ENCODE measurements at regions not wholly inside any gene's neighbourhood (a gene's known extent, or its start where the extent isn't known, plus 50 kb on each side); places are given as distances from the start of the nearest gene placed in this dataset.

DNA sequence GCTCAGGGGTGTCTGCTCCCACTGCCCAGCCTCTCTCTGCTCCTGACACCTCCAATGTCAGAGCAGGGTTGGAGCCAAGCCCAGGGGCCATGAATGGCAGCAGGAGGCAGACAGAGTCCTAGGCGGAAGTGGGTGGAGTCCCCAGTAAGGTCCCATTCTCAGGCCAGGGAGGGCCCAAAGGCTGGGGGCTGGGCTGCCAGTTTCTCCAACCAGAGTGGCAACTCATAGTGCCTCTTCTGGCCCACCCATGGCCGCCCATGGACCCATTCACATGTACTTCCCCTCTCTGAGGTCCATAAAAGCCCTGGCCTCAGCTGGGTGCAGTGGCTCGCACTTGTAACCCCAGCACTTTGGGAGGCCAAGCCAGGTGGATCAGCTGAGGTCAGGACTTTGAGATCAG lies 261.8 kb upstream of the TNC start:
- Mint-ChIP-seq H3K9me3 (peaks cover 0 to 19% (median 5%) of the 10 kb centered on the region in 6 donors), H3K27ac (no peak overlapping the region), H3K4me1 (no peaks in the 10 kb centered on the region), H3K27me3 (ENCODE audit: low read depth in 3 of 3) (peaks cover 0 to 3% (median 0%) of the 10 kb centered on the region in 3 donors), H3K4me3 (no peak overlapping the region), H3K36me3 (peaks cover 0 to 4% (median 0%) of the 10 kb centered on the region in 3 donors)
- no peak for DNase-seq

- no peaks in the 10 kb centered on the region for H3K4me1 Mint-ChIP-seq
- peaks cover 0 to 3% (median 0%) of the 10 kb centered on the region in 3 donors for H3K27me3 Mint-ChIP-seq (ENCODE audit: low read depth in 3 of 3)
- H3K36me3 Mint-ChIP-seq = peaks cover 0 to 4% (median 0%) of the 10 kb centered on the region in 3 donors
- no peak for DNase-seq
- peaks cover 0 to 19% (median 4%) of the 10 kb centered on the region in 6 donors for H3K9me3 Mint-ChIP-seq
- H3K4me3 Mint-ChIP-seq = no peak overlapping the region
- no peak overlapping the region for H3K27ac Mint-ChIP-seq
These were observed 264.9 kb upstream of the TNC start for GRCh38 chr9:115382865-115383264.

DNA sequence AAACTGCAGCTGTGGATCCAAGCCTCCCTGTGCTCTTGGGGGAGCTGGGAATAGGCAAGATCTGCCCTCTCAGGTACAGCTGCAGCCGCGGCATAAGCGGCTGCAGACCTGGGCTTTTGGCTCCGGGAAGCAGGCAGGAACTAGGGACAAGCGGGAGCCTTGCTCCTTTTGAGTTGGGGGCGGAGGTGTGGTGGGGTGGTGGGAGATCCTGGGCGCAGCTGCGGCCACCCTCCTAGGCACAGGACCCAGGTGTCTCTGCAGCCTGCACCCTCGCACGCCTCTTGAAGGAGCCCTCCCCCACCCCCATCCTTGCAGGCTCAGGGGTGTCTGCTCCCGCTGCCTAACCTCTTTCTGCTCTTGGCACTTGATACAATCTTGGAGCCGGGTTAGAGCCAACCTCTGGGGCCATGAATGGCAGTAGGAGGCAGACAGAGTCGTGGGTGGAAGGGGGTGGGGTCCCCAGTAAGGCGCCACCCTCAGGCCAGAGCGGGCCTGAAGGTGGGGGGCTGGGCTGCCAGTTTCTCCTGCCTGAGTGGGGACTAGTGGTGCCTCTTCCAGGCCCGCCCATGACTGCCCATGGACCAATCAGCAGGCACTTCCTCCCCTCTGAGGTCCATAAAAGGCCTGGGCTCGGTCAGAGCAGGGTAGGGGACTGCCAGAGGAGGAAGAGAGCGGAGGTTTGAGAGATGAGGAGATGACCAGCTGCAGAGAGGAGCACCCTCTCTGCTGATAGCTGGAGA lies 267.6 kb upstream of the TNC start:
- Mint-ChIP-seq H3K4me1 (no peaks in the 10 kb centered on the region), H3K27me3 (ENCODE audit: low read depth in 3 of 3) (peaks cover 0 to 3% (median 0%) of the 10 kb centered on the region in 3 donors), H3K27ac (no peak overlapping the region), H3K9me3 (peaks cover 0 to 19% (median 6%) of the 10 kb centered on the region in 6 donors), H3K4me3 (no peak overlapping the region), H3K36me3 (peaks cover 0 to 4% (median 0%) of the 10 kb centered on the region in 3 donors)
- DNase-seq = no peak

DNA sequence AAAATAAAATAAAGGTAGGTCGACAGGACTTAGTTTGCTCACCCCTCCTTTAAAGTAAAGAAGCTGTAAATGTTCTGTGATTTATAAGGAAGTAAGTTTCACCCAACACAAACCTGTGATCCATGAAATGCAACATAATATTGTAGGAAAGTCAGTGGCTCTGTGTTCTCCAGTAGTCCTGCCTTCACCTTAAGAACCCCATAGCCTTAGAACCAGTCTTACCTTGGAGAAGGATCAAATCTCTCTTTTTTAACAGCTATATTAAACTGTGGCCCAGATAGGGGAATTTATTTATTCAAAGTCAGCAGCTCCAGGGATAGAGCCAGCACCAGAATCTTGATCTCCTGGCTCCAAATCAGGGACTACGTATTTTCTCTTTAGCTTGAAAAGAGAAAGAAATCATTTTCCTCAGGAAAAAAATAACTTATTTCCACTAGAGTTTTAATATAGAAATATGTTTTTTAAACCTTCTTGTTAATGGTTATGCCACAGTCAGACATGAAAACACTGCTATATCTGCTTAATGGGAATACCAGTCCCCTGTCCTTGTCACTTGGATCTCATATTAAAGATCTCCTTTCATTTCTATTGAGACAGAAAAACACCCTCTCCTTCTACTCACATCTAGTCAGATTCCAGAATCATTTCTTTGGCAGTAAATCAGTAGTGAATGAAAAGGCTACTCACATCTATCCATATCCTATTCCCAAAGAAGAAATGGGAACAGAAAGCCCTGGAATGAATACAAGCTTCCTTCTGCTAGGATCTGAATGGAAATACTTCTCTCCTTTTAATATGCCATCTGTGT lies 269.2 kb upstream of the TNC start:
- peaks cover 0 to 11% (median 5%) of the 10 kb centered on the region in 6 donors for H3K9me3 Mint-ChIP-seq
- no peak overlapping the region for H3K27ac Mint-ChIP-seq
- no peak overlapping the region for H3K4me3 Mint-ChIP-seq
- DNase-seq = no peak
- H3K27me3 Mint-ChIP-seq (ENCODE audit: low read depth in 3 of 3) = peaks cover 0 to 3% (median 0%) of the 10 kb centered on the region in 3 donors
- no peaks in the 10 kb centered on the region for H3K4me1 Mint-ChIP-seq
- H3K36me3 Mint-ChIP-seq = peaks cover 0 to 4% (median 0%) of the 10 kb centered on the region in 3 donors

- Mint-ChIP-seq H3K9me3 (peaks cover 0 to 7% (median under 1%) of the 10 kb centered on the region in 6 donors), H3K27ac (no peak overlapping the region), H3K4me1 (no peaks in the 10 kb centered on the region), H3K36me3 (no peaks in the 10 kb centered on the region), H3K4me3 (no peak overlapping the region), H3K27me3 (ENCODE audit: low read depth in 3 of 3) (no peaks in the 10 kb centered on the region)
- DNase-seq = no peak
These were observed 273.3 kb upstream of the TNC start for GRCh38 chr9:115391168-115391825.

- no peak overlapping the region for H3K4me3 Mint-ChIP-seq
- H3K36me3 Mint-ChIP-seq = no peaks in the 10 kb centered on the region
- H3K27me3 Mint-ChIP-seq (ENCODE audit: low read depth in 3 of 3) = no peaks in the 10 kb centered on the region
- H3K4me1 Mint-ChIP-seq = no peaks in the 10 kb centered on the region
- DNase-seq = no peak
- no peak overlapping the region for H3K27ac Mint-ChIP-seq
- peaks cover 0 to 7% (median 1%) of the 10 kb centered on the region in 6 donors for H3K9me3 Mint-ChIP-seq
These were observed 276.2 kb upstream of the TNC start for GRCh38 chr9:115393976-115394775.

- H3K27me3 Mint-ChIP-seq (ENCODE audit: low read depth in 3 of 3) = no peaks in the 10 kb centered on the region
- H3K9me3 Mint-ChIP-seq = peaks cover 0 to 7% (median under 1%) of the 10 kb centered on the region in 6 donors
- H3K27ac Mint-ChIP-seq = no peak overlapping the region
- H3K4me1 Mint-ChIP-seq = no peaks in the 10 kb centered on the region
- no peak overlapping the region for H3K4me3 Mint-ChIP-seq
- no peaks in the 10 kb centered on the region for H3K36me3 Mint-ChIP-seq
- DNase-seq = no peak
These were observed 277.6 kb upstream of the TNC start for GRCh38 chr9:115395511-115396021.

GRCh38 chr9:115396071-115396529 lies 278.1 kb upstream of the TNC start:
- Mint-ChIP-seq H3K9me3 (peaks cover 0 to 7% (median under 1%) of the 10 kb centered on the region in 6 donors), H3K27me3 (ENCODE audit: low read depth in 3 of 3) (no peaks in the 10 kb centered on the region), H3K27ac (no peak overlapping the region), H3K4me3 (no peak overlapping the region), H3K4me1 (no peaks in the 10 kb centered on the region), H3K36me3 (no peaks in the 10 kb centered on the region)
- DNase-seq = no peak

- Mint-ChIP-seq H3K36me3 (no peaks in the 10 kb centered on the region), H3K4me3 (no peak overlapping the region), H3K27ac (no peak overlapping the region), H3K27me3 (ENCODE audit: low read depth in 3 of 3) (no peaks in the 10 kb centered on the region), H3K4me1 (no peaks in the 10 kb centered on the region), H3K9me3 (peaks cover 0 to 6% (median 0%) of the 10 kb centered on the region in 6 donors)
- no peak for DNase-seq
These were observed 279.8 kb upstream of the TNC start for GRCh38 chr9:115397591-115398312.

GRCh38 chr9:115398313-115398650 lies 280.3 kb upstream of the TNC start:
- H3K27ac Mint-ChIP-seq = no peak overlapping the region
- no peak for DNase-seq
- H3K27me3 Mint-ChIP-seq (ENCODE audit: low read depth in 3 of 3) = no peaks in the 10 kb centered on the region
- H3K36me3 Mint-ChIP-seq = no peaks in the 10 kb centered on the region
- H3K4me1 Mint-ChIP-seq = no peaks in the 10 kb centered on the region
- H3K9me3 Mint-ChIP-seq = peaks cover 0 to 6% (median 0%) of the 10 kb centered on the region in 6 donors
- H3K4me3 Mint-ChIP-seq = no peak overlapping the region

DNA sequence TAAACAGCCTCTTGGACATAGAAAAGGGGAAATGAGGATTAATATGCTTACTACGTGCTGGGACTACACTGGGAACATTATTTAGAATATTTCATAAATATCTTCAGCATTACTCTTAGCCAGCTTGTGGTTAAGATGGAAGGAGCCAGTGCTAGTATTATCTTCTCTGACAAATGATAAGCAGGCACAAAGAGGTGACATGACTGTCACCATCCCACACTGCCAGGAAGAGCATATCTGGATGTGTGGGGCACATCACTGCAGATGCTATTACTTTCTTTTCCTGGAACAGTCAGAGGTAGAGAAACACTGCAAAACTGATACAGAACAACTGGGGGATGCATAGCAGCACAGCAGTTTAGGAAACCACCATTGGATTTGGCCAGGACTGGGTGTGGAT lies 281.0 kb upstream of the TNC start:
- Mint-ChIP-seq H3K27ac (no peak overlapping the region), H3K4me3 (no peak overlapping the region), H3K27me3 (ENCODE audit: low read depth in 3 of 3) (no peaks in the 10 kb centered on the region), H3K9me3 (peaks cover 0 to 6% (median 0%) of the 10 kb centered on the region in 6 donors), H3K36me3 (no peaks in the 10 kb centered on the region), H3K4me1 (no peaks in the 10 kb centered on the region)
- no peak for DNase-seq

DNA sequence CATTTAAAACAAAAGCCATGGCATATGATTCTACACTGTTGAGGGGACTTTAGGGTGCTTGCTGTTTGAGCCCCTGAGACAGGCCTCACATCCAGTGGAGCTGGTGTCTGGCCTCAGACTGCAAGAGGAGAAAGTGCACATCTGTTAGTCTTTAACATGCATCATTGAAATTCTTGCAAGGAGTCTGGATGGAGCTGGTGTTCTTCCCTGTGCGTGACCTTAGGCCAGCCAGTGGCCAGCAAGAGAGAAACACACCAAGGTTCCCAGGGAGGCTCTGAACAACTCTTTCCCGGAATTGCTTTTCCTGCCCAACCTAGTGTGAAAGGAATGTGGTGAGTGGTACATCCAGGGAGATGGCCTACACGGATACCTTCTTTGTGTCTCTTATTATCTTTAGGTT lies 282.8 kb upstream of the TNC start:
- Mint-ChIP-seq H3K27ac (no peak overlapping the region), H3K4me1 (no peaks in the 10 kb centered on the region), H3K4me3 (no peak overlapping the region), H3K9me3 (peaks cover 0 to 6% (median 0%) of the 10 kb centered on the region in 6 donors), H3K27me3 (ENCODE audit: low read depth in 3 of 3) (no peaks in the 10 kb centered on the region), H3K36me3 (no peaks in the 10 kb centered on the region)
- DNase-seq = no peak
